ENCODE measurements at regions not wholly inside any gene's neighbourhood (a gene's known extent, or its start where the extent isn't known, plus 50 kb on each side); places are given as distances from the start of the nearest gene placed in this dataset.

DNA sequence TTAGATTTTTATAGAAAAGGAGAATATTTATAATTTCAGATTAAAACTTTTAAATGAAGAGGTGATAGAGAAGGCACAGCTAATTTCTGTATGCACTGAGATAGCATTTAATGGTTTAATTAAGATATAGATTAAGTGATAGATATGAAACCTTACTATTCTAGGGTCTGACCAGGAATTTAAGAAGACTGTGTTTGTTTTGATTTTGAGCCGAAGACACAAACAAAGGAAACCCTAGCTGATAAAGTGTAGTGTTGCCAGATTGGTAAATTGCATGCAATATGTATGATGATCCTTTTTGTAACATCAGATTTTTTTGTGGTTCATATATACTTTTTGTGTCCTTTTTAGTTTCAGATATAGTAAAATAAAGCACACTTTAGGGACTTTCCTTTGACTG is 141.8 kb downstream of the ZPLD1 start:
- TF ChIP-seq GATA3 (IDR thresholded peaks at IDR 0.05; ENCODE audit: low read depth, low read length) (no peak), GATA2 (IDR thresholded peaks at IDR 0.05; ENCODE audit: low read depth, low read length) (no peak)

GRCh38 chr3:102577082-102577789 is 142.4 kb downstream of the ZPLD1 start:
- TF ChIP-seq GATA3 (IDR thresholded peaks at IDR 0.05; ENCODE audit: low read depth, low read length) (no peak), GATA2 (IDR thresholded peaks at IDR 0.05; ENCODE audit: low read depth, low read length) (no peak)

DNA sequence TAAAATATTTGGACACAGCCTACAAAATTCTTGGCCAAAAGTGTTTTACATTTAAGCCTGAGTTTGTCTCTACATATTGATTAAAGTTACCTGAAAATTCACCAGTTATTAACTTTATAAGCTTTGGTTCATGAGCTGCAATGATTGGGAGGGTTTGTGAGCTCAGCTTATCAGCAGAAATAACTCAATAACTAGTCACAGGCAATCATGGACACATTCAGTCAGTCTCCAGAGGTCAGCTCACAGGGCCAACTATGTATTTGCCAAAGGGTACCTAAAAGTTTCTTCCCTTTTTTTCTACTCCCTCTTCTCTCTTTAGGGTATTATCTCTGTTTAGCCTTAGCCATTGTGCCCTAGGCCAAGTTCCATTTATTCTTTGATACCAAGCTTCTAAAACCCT is 145.9 kb downstream of the ZPLD1 start:
- TF ChIP-seq GATA2 (IDR thresholded peaks at IDR 0.05; ENCODE audit: low read depth, low read length) (no peak), GATA3 (IDR thresholded peaks at IDR 0.05; ENCODE audit: low read depth, low read length) (no peak)

DNA sequence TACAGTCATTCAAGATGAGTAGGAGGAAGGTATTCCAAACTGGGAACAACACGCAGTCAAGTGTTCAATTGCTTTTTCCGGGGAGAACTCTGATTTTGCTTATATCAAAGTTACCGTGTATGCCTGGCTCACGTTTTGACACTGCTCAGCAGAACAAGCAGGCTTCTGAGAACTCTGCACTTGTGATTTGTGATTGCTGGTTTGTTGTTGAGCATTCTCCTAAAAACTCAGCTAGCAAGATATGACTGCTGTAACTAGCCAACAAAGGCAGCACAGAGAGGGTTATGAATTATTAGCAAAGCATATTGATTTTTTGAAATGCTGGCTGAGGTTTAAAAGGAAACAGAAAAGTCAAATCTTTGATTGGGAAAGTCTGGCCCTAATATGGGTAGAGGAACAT is 151.7 kb downstream of the ZPLD1 start:
- TF ChIP-seq GATA2 (IDR thresholded peaks at IDR 0.05; ENCODE audit: low read depth, low read length): no peak
- TF ChIP-seq GATA3 (IDR thresholded peaks at IDR 0.05; ENCODE audit: low read depth, low read length): no peak

DNA sequence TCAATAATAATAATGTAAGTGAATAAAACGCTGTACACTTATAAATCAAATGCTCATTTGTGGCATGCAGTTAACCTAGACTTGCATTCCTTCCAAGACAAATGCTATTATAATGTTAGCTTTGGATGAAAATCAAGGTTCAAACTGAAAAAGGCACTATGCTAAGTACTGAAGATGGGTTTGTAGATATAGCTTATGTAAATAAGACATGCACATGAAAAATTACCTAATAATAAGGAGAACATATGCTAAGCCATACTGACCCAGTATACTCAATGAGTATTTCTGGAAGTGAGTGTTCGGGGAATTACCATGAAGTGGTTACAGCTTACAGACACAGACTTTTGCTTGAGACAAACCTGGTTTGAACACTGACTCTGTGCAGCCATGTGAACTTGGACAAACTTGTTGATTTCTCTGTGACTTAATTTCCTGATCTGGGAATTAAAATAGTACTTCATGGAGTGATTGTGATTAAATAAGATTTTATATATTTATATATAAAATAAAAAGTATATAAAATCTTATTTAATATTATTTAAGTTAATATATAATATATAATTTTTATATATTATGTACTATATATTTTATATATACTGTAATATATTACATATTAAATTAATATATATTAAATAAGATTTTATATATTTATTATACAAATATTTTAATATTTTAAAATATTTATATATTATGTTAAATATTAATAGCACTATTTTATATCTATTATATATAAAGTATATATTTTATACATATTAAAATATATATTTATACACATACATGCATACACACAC is 159.2 kb downstream of the ZPLD1 start:
- TF ChIP-seq GATA2 (IDR thresholded peaks at IDR 0.05; ENCODE audit: low read depth, low read length) (no peak), GATA3 (IDR thresholded peaks at IDR 0.05; ENCODE audit: low read depth, low read length) (no peak)

- TF ChIP-seq GATA2 (IDR thresholded peaks at IDR 0.05; ENCODE audit: low read depth, low read length) (no peak), GATA3 (IDR thresholded peaks at IDR 0.05; ENCODE audit: low read depth, low read length) (no peak)
These were observed 160.2 kb downstream of the ZPLD1 start for GRCh38 chr3:102595057-102595456.

DNA sequence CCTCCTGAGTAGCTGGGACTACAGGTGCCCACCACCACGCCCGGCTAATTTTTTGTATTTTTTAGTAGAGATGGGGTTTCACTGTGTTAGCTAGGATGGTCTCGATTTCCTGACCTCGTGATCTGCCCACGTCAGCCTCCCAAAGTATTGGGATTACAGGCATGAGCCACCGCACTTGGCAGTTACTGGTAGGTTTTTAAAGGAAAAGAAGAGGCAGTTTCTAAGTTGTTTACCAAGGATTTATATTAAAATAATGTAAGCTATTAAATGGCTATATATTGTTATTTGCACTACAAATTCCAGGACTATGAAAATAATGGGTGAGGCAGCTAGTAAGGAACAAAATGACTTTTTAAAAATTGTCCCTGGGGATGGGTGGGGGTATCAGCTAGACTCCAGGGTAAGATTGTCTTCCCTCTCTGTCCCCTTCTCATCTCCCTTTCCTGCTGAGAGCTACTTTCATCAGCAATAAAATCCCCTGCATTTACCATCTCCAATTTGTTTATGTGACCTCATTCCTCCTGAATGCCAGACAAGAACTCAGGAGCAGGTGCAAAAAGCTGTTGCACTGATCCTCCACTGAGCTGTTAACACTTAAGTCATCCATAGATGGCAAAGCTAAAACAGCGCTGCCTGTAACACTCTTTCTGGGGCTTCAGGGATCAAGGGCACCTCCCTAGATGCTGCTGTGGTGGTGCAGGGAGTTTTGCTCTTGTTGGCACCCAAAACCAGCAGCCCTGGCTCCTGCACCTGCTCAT is 165.2 kb downstream of the ZPLD1 start:
- no peak for TF ChIP-seq GATA3 (IDR thresholded peaks at IDR 0.05; ENCODE audit: low read depth, low read length)
- no peak for TF ChIP-seq GATA2 (IDR thresholded peaks at IDR 0.05; ENCODE audit: low read depth, low read length)

GRCh38 chr3:102605153-102605552 is 170.3 kb downstream of the ZPLD1 start:
- TF ChIP-seq GATA3 (IDR thresholded peaks at IDR 0.05; ENCODE audit: low read depth, low read length): no peak
- no peak for TF ChIP-seq GATA2 (IDR thresholded peaks at IDR 0.05; ENCODE audit: low read depth, low read length)

- TF ChIP-seq GATA3 (IDR thresholded peaks at IDR 0.05; ENCODE audit: low read depth, low read length) (no peak), GATA2 (IDR thresholded peaks at IDR 0.05; ENCODE audit: low read depth, low read length) (no peak)
These were observed 174.1 kb downstream of the ZPLD1 start for GRCh38 chr3:102608875-102609274.

DNA sequence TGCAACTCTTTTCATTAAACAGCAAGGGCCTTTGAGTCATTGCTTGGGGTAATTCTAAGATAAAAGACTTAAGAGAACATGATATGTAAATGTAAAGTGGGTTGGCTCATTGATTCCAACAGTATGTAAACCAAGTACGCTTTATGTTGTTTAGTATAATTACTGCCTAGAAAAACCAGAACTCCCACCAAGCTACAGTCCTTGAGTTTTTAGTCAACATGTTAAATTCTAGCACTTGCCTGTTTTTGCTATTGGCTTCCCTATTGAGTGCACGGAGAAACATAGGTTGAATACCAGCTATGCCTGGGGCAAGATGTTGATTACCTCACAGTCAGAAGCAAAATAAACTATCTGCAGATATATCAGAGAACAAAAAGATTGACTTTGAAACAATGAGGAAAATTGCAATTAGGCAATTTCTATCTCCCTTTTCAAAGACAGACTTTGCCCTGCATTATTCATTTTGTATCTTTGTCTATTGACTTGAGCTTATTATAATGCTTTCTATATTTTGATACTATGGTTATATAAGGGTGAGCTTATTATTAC is 179.3 kb downstream of the ZPLD1 start:
- TF ChIP-seq GATA2 (IDR thresholded peaks at IDR 0.05; ENCODE audit: low read depth, low read length): no peak
- no peak for TF ChIP-seq GATA3 (IDR thresholded peaks at IDR 0.05; ENCODE audit: low read depth, low read length)

- TF ChIP-seq GATA3 (IDR thresholded peaks at IDR 0.05; ENCODE audit: low read depth, low read length) (no peak), GATA2 (IDR thresholded peaks at IDR 0.05; ENCODE audit: low read depth, low read length) (no peak)
These were observed 179.8 kb downstream of the ZPLD1 start for GRCh38 chr3:102614585-102614984.

GRCh38 chr3:102617381-102617780 is 182.6 kb downstream of the ZPLD1 start:
- no peak for TF ChIP-seq GATA3 (IDR thresholded peaks at IDR 0.05; ENCODE audit: low read depth, low read length)
- no peak for TF ChIP-seq GATA2 (IDR thresholded peaks at IDR 0.05; ENCODE audit: low read depth, low read length)

GRCh38 chr3:102619361-102619760 is 184.5 kb downstream of the ZPLD1 start:
- TF ChIP-seq GATA3 (IDR thresholded peaks at IDR 0.05; ENCODE audit: low read depth, low read length): no peak
- TF ChIP-seq GATA2 (IDR thresholded peaks at IDR 0.05; ENCODE audit: low read depth, low read length): no peak

- TF ChIP-seq GATA2 (IDR thresholded peaks at IDR 0.05; ENCODE audit: low read depth, low read length): no peak
- no peak for TF ChIP-seq GATA3 (IDR thresholded peaks at IDR 0.05; ENCODE audit: low read depth, low read length)
These were observed 195.1 kb downstream of the ZPLD1 start for GRCh38 chr3:102629943-102630342.
